ENCODE measurements at regions not wholly inside any gene's neighbourhood (a gene's known extent, or its start where the extent isn't known, plus 50 kb on each side); places are given as distances from the start of the nearest gene placed in this dataset.

DNA sequence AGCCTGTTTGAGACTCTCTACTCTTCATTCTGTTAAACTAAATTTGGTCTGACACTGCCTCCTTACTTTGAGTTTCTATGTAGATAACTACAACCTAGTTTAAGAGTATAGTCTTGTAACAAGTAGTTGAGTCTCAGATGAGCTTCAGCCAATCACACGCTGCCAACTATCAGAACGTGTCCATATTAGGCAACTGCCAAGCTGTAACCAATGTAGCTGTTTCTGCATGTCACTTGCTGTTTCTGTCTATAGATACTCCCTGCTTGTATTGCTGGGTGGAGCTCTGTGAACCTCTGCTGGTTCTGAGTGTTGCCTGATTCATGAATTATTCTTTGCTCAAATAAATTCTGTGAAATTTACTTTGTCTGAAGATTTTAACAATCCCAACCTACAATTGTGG lies 452.6 kb upstream of the NR5A2 start:
- TF ChIP-seq KDM3A (CRISPR knock-in tag; IDR thresholded peaks at IDR 0.05; ENCODE audit: low read depth) (no peak), SMARCC2 (IDR thresholded peaks at IDR 0.05) (no peak), ESRRA (CRISPR knock-in tag; IDR thresholded peaks at IDR 0.05; ENCODE audit: low read depth) (no peak), TGIF2 (CRISPR knock-in tag; IDR thresholded peaks at IDR 0.05) (no peak), ZC3H4 (CRISPR knock-in tag; IDR thresholded peaks at IDR 0.05; ENCODE audit: borderline replicate concordance) (no peak), EZH2 (conservative IDR thresholded peaks at IDR 0.05; ENCODE audit: low read depth, low read length) (no peak), POLR2A (IDR thresholded peaks at IDR 0.05; ENCODE audit: insufficient read depth in 1 of 2, low read depth in 2 of 2, low read length in 2 of 2) (no peak), ZNF121 (CRISPR knock-in tag; IDR thresholded peaks at IDR 0.05) (no peak), KDM5B (CRISPR knock-in tag; IDR thresholded peaks at IDR 0.05; ENCODE audit: borderline replicate concordance) (no peak)
- TF ChIP-seq, protein P1, sequence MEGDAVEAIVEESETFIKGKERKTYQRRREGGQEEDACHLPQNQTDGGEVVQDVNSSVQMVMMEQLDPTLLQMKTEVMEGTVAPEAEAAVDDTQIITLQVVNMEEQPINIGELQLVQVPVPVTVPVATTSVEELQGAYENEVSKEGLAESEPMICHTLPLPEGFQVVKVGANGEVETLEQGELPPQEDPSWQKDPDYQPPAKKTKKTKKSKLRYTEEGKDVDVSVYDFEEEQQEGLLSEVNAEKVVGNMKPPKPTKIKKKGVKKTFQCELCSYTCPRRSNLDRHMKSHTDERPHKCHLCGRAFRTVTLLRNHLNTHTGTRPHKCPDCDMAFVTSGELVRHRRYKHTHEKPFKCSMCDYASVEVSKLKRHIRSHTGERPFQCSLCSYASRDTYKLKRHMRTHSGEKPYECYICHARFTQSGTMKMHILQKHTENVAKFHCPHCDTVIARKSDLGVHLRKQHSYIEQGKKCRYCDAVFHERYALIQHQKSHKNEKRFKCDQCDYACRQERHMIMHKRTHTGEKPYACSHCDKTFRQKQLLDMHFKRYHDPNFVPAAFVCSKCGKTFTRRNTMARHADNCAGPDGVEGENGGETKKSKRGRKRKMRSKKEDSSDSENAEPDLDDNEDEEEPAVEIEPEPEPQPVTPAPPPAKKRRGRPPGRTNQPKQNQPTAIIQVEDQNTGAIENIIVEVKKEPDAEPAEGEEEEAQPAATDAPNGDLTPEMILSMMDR (CRISPR knock-in tag; IDR thresholded peaks at IDR 0.05), result no peak
- TF ChIP-seq, protein P2, sequence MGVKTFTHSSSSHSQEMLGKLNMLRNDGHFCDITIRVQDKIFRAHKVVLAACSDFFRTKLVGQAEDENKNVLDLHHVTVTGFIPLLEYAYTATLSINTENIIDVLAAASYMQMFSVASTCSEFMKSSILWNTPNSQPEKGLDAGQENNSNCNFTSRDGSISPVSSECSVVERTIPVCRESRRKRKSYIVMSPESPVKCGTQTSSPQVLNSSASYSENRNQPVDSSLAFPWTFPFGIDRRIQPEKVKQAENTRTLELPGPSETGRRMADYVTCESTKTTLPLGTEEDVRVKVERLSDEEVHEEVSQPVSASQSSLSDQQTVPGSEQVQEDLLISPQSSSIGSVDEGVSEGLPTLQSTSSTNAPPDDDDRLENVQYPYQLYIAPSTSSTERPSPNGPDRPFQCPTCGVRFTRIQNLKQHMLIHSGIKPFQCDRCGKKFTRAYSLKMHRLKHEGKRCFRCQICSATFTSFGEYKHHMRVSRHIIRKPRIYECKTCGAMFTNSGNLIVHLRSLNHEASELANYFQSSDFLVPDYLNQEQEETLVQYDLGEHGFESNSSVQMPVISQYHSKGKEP (CRISPR knock-in tag; IDR thresholded peaks at IDR 0.05), result no peak
